Uterus (tissue), 2 donors: ENCODE measurements at regions not wholly inside any gene's neighbourhood (a gene's known extent, or its start where the extent isn't known, plus 50 kb on each side); places are given as distances from the start of the nearest gene placed in this dataset.

ENCODE experiments used
- CTCF ChIP-seq, 4 experiments: fragments of 200-600 bp in 2 of 4; fragments of 450-650 bp in 2 of 4; sonication (generic) in 2 of 4; IDR thresholded peaks; one replicate each; pipeline ENCODE4 v1.5.1; 2016 to 2019; ENCODE audit warnings: antibody characterized with exemption in 4 of 4, mild to moderate bottlenecking in 2 of 4, moderate library complexity in 1 of 4
- POLR2A ChIP-seq, 2 donors: fragments of 450-650 bp; IDR thresholded peaks; one replicate each; pipeline ENCODE4 v1.6.1; 2016; ENCODE audit warnings: antibody characterized with exemption in 2 of 2, mild to moderate bottlenecking in 1 of 2, moderate library complexity in 1 of 2

- TF ChIP-seq CTCF (IDR thresholded peaks at IDR 0.05) (no peak), POLR2A (IDR thresholded peaks at IDR 0.05) (no peak)
These were observed 251.3 kb upstream of the ETAA1 start for GRCh38 chr2:67145851-67146250.
